Nephron progenitor cell (in vitro differentiated cells): ENCODE measurements at regions not wholly inside any gene's neighbourhood (a gene's known extent, or its start where the extent isn't known, plus 50 kb on each side); places are given as distances from the start of the nearest gene placed in this dataset.

Experiments
- DNase-seq: peaks from one replicate; pipeline ENCODE4 v3.0.0; 2021
- H3K27ac Mint-ChIP-seq: 2 replicates; pipeline ENCODE4 v1.8.0; 2021; ENCODE audit warnings: mild to moderate bottlenecking, moderate library complexity, mixed read lengths
- H3K27me3 Mint-ChIP-seq: 2 replicates; pipeline ENCODE4 v1.8.0; 2021; ENCODE audit warnings: mild to moderate bottlenecking, low read depth, mixed read lengths; ENCODE audit not compliant: poor library complexity
- H3K36me3 Mint-ChIP-seq: 2 replicates; pipeline ENCODE4 v1.8.0; 2021; ENCODE audit warnings: low read depth, mixed read lengths
- H3K4me1 Mint-ChIP-seq: 2 replicates; pipeline ENCODE4 v1.8.0; 2021; ENCODE audit warnings: mixed read lengths
- H3K4me3 Mint-ChIP-seq: 2 replicates; pipeline ENCODE4 v1.8.0; 2021; ENCODE audit warnings: mild to moderate bottlenecking, moderate library complexity, mixed read lengths
- H3K9me3 Mint-ChIP-seq: 2 replicates; pipeline ENCODE4 v1.8.0; 2021; ENCODE audit warnings: mild to moderate bottlenecking, moderate library complexity, mixed read lengths
- TF ChIP-seq, protein P1 (sequence below): fragments of 200-600 bp; sonication (generic); IDR thresholded peaks from 2 replicates; pipeline ENCODE4 v1.5.0; 2021; ENCODE audit warnings: antibody characterized with exemption

DNA sequence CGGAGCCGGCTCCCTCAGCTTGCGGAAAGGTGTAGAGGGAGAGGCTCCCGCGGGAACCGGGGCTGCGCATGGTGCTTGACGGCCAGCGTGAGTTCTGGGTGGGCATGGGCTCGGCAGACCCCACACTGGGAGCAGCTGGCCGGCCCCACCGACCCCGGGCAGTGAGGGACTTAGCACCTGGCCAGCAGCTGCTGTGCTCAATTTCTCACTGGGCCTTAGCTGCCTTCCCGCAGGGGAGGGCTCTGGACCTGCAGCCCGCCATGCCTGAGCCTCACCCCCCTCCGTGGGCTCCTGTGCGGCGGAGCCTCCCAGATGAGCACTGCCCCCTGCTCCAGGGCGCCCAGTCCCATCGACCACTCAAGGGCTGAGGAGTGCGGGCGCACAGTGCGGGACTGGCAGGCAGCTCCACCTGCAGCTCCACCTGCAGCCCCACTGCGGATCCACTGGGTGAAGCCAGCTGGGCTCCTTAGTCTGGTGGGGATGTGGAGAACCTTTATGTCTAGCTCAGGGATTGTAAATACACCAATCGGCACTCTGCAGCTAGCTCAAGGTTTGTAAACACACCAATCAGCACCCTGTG, 1141.8 kb downstream of the PCDH17 start:
- TF ChIP-seq, protein P1, sequence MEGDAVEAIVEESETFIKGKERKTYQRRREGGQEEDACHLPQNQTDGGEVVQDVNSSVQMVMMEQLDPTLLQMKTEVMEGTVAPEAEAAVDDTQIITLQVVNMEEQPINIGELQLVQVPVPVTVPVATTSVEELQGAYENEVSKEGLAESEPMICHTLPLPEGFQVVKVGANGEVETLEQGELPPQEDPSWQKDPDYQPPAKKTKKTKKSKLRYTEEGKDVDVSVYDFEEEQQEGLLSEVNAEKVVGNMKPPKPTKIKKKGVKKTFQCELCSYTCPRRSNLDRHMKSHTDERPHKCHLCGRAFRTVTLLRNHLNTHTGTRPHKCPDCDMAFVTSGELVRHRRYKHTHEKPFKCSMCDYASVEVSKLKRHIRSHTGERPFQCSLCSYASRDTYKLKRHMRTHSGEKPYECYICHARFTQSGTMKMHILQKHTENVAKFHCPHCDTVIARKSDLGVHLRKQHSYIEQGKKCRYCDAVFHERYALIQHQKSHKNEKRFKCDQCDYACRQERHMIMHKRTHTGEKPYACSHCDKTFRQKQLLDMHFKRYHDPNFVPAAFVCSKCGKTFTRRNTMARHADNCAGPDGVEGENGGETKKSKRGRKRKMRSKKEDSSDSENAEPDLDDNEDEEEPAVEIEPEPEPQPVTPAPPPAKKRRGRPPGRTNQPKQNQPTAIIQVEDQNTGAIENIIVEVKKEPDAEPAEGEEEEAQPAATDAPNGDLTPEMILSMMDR: no peak
- Mint-ChIP-seq H3K27ac (no peak overlapping the region), H3K4me3 (no peak overlapping the region), H3K9me3 (no peaks in the 10 kb centered on the region), H3K36me3 (no peaks in the 10 kb centered on the region), H3K4me1 (peaks cover under 1% of the 10 kb centered on the region), H3K27me3 (peaks cover 3% of the 10 kb centered on the region)
- DNase-seq: no peak

DNA sequence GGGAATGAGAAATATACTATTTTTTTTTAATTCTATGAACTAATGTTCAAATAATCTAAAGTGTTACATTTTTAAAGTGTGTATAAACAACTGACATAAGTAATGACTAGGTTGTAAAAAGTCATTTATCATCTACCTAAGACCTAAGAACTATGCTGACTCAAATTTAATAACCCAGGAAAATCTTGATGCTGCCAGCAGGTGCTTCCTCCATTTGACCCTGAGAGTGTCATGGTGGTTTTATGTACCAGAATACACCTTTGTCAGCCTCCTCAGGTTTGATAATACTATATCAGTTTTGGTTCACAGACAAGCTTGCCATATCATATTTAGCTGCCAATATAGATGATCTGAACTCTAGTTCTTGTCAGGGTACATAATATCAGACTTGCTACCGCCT, 1151.2 kb downstream of the PCDH17 start:
- Mint-ChIP-seq H3K36me3 (no peaks in the 10 kb centered on the region), H3K4me3 (no peak overlapping the region), H3K4me1 (no peaks in the 10 kb centered on the region), H3K27ac (no peak overlapping the region), H3K27me3 (no peaks in the 10 kb centered on the region), H3K9me3 (peaks cover 21% of the 10 kb centered on the region)
- TF ChIP-seq, protein P1: no peak
- DNase-seq: no peak

DNA sequence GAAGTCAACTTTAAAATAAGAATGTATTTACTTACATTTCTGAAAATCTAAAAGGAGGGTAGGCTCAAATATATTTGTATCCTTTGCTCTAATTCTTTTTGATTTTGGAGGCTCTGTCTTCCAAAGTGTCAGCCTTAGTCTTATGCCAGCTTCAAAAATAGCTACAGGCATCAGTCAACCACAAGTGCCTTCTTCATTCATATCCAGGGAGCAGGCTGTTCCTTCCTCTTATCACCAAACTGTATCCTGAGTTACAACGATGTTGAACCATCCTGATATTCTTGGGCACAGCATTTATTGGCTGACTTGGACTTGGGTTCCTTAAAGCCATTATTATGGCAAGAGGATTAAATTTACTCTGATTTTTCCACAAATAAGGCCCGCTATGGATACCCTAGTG, 1161.3 kb downstream of the PCDH17 start:
- Mint-ChIP-seq H3K4me3 (no peak overlapping the region), H3K27me3 (no peaks in the 10 kb centered on the region)

DNA sequence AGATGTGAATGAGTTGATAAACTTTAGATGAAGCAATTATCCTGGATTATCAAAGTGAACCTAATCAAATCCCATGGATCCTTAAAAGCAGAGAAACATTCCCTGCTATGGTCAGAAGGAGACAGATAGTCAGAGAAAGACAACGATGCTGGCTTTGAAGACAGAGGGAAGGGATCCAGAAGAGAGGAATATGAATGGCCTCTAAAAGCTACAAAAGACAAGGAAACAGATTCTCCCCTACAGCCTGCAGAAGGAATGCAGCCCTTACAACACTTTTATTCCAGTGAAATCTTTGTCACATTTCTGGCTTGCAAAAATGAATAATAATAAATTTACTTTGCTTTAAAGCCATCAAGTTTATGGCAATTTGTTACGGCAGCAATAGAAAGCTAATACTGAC, 1164.2 kb downstream of the PCDH17 start:
- Mint-ChIP-seq H3K27me3 (no peaks in the 10 kb centered on the region), H3K36me3 (no peaks in the 10 kb centered on the region), H3K4me1 (no peaks in the 10 kb centered on the region), H3K9me3 (peaks cover 3% of the 10 kb centered on the region), H3K27ac (no peak overlapping the region), H3K4me3 (no peak overlapping the region)
- TF ChIP-seq, protein P1: no peak
- no peak for DNase-seq

More for the DNA sequence above, 1161.3 kb downstream of the PCDH17 start:
- Mint-ChIP-seq H3K36me3 (no peaks in the 10 kb centered on the region), H3K4me1 (no peaks in the 10 kb centered on the region), H3K27ac (peak overlapping the region; percentile 83), H3K9me3 (peaks cover 3% of the 10 kb centered on the region)
- DNase-seq: no peak
- TF ChIP-seq, protein P1: no peak

DNA sequence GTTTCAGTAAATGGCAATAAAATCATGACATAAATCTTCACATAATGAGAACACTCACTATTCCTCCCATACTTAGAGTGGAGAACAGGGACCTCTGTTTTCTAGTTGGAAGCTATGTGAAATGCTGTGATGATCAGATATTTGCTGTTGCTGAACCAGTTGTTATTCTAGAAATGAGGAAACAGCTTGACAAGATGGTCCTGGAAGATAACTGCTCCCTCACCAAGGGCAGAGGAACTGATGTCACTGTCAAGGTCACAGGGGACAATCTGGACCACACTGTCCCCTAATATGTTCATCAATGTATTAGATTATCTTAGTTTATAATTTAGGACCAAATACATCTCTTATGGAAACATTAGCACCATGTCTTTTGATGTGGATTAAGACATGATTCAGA, 1173.3 kb downstream of the PCDH17 start:
- DNase-seq: no peak
- H3K36me3 Mint-ChIP-seq: no peaks in the 10 kb centered on the region
- no peak overlapping the region for H3K4me3 Mint-ChIP-seq
- H3K27ac Mint-ChIP-seq: no peak overlapping the region
- H3K27me3 Mint-ChIP-seq: no peaks in the 10 kb centered on the region
- no peaks in the 10 kb centered on the region for H3K4me1 Mint-ChIP-seq
- TF ChIP-seq, protein P1: no peak
- H3K9me3 Mint-ChIP-seq: peaks cover under 1% of the 10 kb centered on the region

DNA sequence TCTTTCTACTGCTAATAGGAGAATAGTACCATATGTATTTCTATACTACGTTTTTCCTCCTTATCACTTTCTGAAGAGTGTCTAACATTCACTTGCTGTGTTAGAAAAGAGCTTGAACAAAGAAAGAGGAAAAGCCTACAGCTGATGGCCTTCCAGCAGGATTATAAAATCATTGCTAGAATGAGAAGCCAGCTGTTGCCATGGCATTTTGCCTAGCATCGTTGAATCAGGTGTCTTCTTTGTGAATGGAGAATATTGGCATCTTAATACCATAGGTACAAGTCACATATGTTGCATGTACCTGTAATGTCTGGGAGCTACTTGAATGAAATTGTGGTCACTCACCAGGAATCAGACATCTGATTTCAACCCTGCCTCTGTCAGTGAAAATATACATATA, 1174.9 kb downstream of the PCDH17 start:
- Mint-ChIP-seq H3K9me3 (no peaks in the 10 kb centered on the region), H3K36me3 (no peaks in the 10 kb centered on the region), H3K4me3 (no peak overlapping the region), H3K27me3 (no peaks in the 10 kb centered on the region), H3K4me1 (no peaks in the 10 kb centered on the region), H3K27ac (no peak overlapping the region)
- TF ChIP-seq, protein P1: no peak
- no peak for DNase-seq
